ENCODE measurements at regions not wholly inside any gene's neighbourhood (a gene's known extent, or its start where the extent isn't known, plus 50 kb on each side); places are given as distances from the start of the nearest gene placed in this dataset.

- CTCF ChIA-PET, result no interaction called here
Observed at GRCh38 chr5:135216471-135217343, 182.3 kb downstream of the MACROH2A1 start.

GRCh38 chr5:135215617-135216470 lies 181.8 kb upstream of the PITX1 start:
- Histone ChIP-seq H3K36me3 (ENCODE audit: insufficient read depth, low read length, poor library complexity, severe bottlenecking) (no peaks in the 10 kb centered on the region), H3K4me1 (ENCODE audit: insufficient read depth, low read length, poor library complexity, severe bottlenecking) (no peaks in the 10 kb centered on the region), H3K9me3 (ENCODE audit: low read depth, low read length, poor library complexity, severe bottlenecking) (no peaks in the 10 kb centered on the region), H3K27me3 (replicated peaks; ENCODE audit: insufficient read depth, low read depth, low read length, poor library complexity) (no peaks in the 10 kb centered on the region), H3K4me3 (ENCODE audit: low read depth, low read length, poor library complexity, severe bottlenecking) (no peak overlapping the region), H3K27ac (ENCODE audit: low read depth, low read length, poor library complexity, severe bottlenecking) (no peak overlapping the region)
- no TSS peak for BruUV-seq (replicated peaks)
- ChIA-PET CTCF (no interaction called here), POLR2A (ENCODE audit: low non-redundant PET) (no interaction called here)
- intact Hi-C loops (cut with micrococcal nuclease; ENCODE audit: unreplicated experiment), result no loop called here
- DNase-seq (ENCODE audit: low spot score), result no peak
- TF ChIP-seq EZH2 (IDR thresholded peaks at IDR 0.05; ENCODE audit: borderline replicate concordance, low read depth, low read length, poor library complexity, severe bottlenecking), result no peak
- no peak for TF ChIP-seq CTCF (conservative IDR thresholded peaks at IDR 0.05; ENCODE audit: low read depth, low read length)

More at GRCh38 chr5:135216471-135217343, 182.3 kb downstream of the MACROH2A1 start:
- no peaks in the 10 kb centered on the region for H3K4me1 ChIP-seq (ENCODE audit: insufficient read depth, low read length, poor library complexity, severe bottlenecking)
- BruUV-seq (replicated peaks), result no TSS peak
- POLR2A ChIA-PET (ENCODE audit: low non-redundant PET), result no interaction called here
- no peak for DNase-seq (ENCODE audit: low spot score)
- no peak overlapping the region for H3K27ac ChIP-seq (ENCODE audit: low read depth, low read length, poor library complexity, severe bottlenecking)
- intact Hi-C loops (cut with micrococcal nuclease; ENCODE audit: unreplicated experiment), result no loop called here
- H3K9me3 ChIP-seq (ENCODE audit: low read depth, low read length, poor library complexity, severe bottlenecking), result no peaks in the 10 kb centered on the region
- H3K27me3 ChIP-seq (replicated peaks; ENCODE audit: insufficient read depth, low read depth, low read length, poor library complexity), result no peaks in the 10 kb centered on the region
- TF ChIP-seq CTCF (conservative IDR thresholded peaks at IDR 0.05; ENCODE audit: low read depth, low read length) (no peak), EZH2 (IDR thresholded peaks at IDR 0.05; ENCODE audit: borderline replicate concordance, low read depth, low read length, poor library complexity, severe bottlenecking) (no peak)
- H3K36me3 ChIP-seq (ENCODE audit: insufficient read depth, low read length, poor library complexity, severe bottlenecking), result no peaks in the 10 kb centered on the region
- no peak overlapping the region for H3K4me3 ChIP-seq (ENCODE audit: low read depth, low read length, poor library complexity, severe bottlenecking)

GRCh38 chr5:135214897-135215616 lies 181.0 kb upstream of the PITX1 start:
- Histone ChIP-seq H3K36me3 (ENCODE audit: insufficient read depth, low read length, poor library complexity, severe bottlenecking) (no peaks in the 10 kb centered on the region), H3K4me3 (ENCODE audit: low read depth, low read length, poor library complexity, severe bottlenecking) (no peak overlapping the region), H3K27ac (ENCODE audit: low read depth, low read length, poor library complexity, severe bottlenecking) (no peak overlapping the region), H3K4me1 (ENCODE audit: insufficient read depth, low read length, poor library complexity, severe bottlenecking) (no peaks in the 10 kb centered on the region), H3K27me3 (replicated peaks; ENCODE audit: insufficient read depth, low read depth, low read length, poor library complexity) (no peaks in the 10 kb centered on the region), H3K9me3 (ENCODE audit: low read depth, low read length, poor library complexity, severe bottlenecking) (no peaks in the 10 kb centered on the region)
- no peak for DNase-seq (ENCODE audit: low spot score)
- TF ChIP-seq EZH2 (IDR thresholded peaks at IDR 0.05; ENCODE audit: borderline replicate concordance, low read depth, low read length, poor library complexity, severe bottlenecking), result no peak
- no peak for TF ChIP-seq CTCF (conservative IDR thresholded peaks at IDR 0.05; ENCODE audit: low read depth, low read length)
- ChIA-PET POLR2A (ENCODE audit: low non-redundant PET) (no interaction called here), CTCF (no interaction called here)
- no TSS peak for BruUV-seq (replicated peaks)
- intact Hi-C loops (cut with micrococcal nuclease; ENCODE audit: unreplicated experiment), result no loop called here
